GM12878 (cell line): ENCODE measurements at regions not wholly inside any gene's neighbourhood (a gene's known extent, or its start where the extent isn't known, plus 50 kb on each side); places are given as distances from the start of the nearest gene placed in this dataset.

ENCODE experiments used
- HDAC6 ChIP-seq: fragments of 200-600 bp; sonication (generic); IDR thresholded peaks from one replicate; pipeline ENCODE4 v1.8.0; 2017; ENCODE audit warnings: antibody characterized with exemption; ENCODE audit not compliant: unreplicated experiment
- RAD21 ChIP-seq: IDR thresholded peaks from 2 replicates; pipeline ENCODE4 v1.6.1; 2011; ENCODE audit warnings: mild to moderate bottlenecking, low read depth, low read length, moderate library complexity; ENCODE audit not compliant: insufficient read depth

- TF ChIP-seq HDAC6 (no peak), RAD21 (no peak)
These were observed 891.6 kb downstream of the VRK1 start for GRCh38 chr14:97688631-97689336.
